ENCODE measurements at regions not wholly inside any gene's neighbourhood (a gene's known extent, or its start where the extent isn't known, plus 50 kb on each side); places are given as distances from the start of the nearest gene placed in this dataset.

DNA sequence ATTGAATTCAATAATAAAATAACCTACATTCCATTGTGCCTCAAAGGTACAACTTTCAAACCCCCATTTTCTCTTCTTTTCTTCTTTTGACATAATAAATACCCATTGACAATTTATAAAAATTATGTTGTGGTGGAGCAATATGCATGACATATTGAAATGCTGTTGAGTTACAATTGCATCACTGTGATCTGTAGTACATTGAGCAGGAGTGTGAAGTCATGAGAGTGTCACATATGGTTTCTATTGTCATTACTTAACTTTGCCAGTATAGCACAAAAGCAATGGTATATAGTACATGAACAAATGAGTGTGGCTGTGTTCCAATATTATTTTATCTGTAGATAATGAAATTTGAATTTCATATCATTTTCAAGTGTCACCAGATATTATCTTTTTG, 441.3 kb downstream of the GJA1 start:
- TF ChIP-seq, protein P1, sequence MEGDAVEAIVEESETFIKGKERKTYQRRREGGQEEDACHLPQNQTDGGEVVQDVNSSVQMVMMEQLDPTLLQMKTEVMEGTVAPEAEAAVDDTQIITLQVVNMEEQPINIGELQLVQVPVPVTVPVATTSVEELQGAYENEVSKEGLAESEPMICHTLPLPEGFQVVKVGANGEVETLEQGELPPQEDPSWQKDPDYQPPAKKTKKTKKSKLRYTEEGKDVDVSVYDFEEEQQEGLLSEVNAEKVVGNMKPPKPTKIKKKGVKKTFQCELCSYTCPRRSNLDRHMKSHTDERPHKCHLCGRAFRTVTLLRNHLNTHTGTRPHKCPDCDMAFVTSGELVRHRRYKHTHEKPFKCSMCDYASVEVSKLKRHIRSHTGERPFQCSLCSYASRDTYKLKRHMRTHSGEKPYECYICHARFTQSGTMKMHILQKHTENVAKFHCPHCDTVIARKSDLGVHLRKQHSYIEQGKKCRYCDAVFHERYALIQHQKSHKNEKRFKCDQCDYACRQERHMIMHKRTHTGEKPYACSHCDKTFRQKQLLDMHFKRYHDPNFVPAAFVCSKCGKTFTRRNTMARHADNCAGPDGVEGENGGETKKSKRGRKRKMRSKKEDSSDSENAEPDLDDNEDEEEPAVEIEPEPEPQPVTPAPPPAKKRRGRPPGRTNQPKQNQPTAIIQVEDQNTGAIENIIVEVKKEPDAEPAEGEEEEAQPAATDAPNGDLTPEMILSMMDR (IDR thresholded peaks at IDR 0.05 in 4 of 5, conservative IDR thresholded peaks at IDR 0.05 in 1 of 5) = no peak
- no peak for TF ChIP-seq POLR2A (IDR thresholded peaks at IDR 0.05)
